K562 (cell line): ENCODE measurements at regions not wholly inside any gene's neighbourhood (a gene's known extent, or its start where the extent isn't known, plus 50 kb on each side); places are given as distances from the start of the nearest gene placed in this dataset.
"Not testable (repeated sequence)": the region's sequence is repeated elsewhere in the genome, so short reads cannot be mapped to it uniquely, and the experiment has no call there.

Source experiments
- ATAC-seq: fragments of 200-7000 bp; cut with Tn5 transposase; 3 replicates; pipeline ENCODE4 v1.9.1; 2020; ENCODE audit warnings: moderate library complexity
- BruUV-seq: library from RNA; stranded (reverse); fragments of 400-500 nt; replicated peaks from 2 replicates; lab custom pipeline; 2021; lab: Mats Ljungman, UMichigan
- CTCF ChIA-PET: fragments of 300-600 bp; formaldehyde crosslinking; extraction: SDS; loops from one replicate; lab custom pipeline; 2021; ENCODE audit warnings: low intra/inter-chr PET ratio; lab: Yijun Ruan, JAX
- POLR2A ChIA-PET: fragments of 300-600, 350-650 bp; sonication (Branson Sonifier 250); formaldehyde crosslinking; extraction: SDS; loops from one replicate; lab custom pipeline; 2021; ENCODE audit warnings: antibody characterized with exemption, inconsistent platforms; lab: Yijun Ruan, JAX
- DNase-seq, 4 experiments: peaks; one replicate each; pipeline versions ENCODE4 v3.0.0 to v3.0.0-alpha.2; 2011 to 2018; ENCODE audit warnings: low spot score in 3 of 4, mixed read lengths in 3 of 4; ENCODE audit errors: extremely low read depth in 1 of 4
- FAIRE-seq: peaks from 2 replicates; lab custom pipeline; 2011; peaks lifted over from hg19 to GRCh38; lab: Jason Lieb, UNC
- H2AFZ ChIP-seq: 2 replicates; pipeline ENCODE4 v1.6.0; 2011; ENCODE audit warnings: low read depth, low read length, control low read depth, inconsistent platforms
- H3K27ac ChIP-seq: fragments of 200-600 bp; 3 replicates; pipeline ENCODE4 v1.8.0; 2011; ENCODE audit warnings: low read depth, mild to moderate bottlenecking, control low read depth, inconsistent platforms, low read length, moderate library complexity, mixed read lengths; ENCODE audit errors: extremely low read depth
- H3K27me3 ChIP-seq, 2 experiments: fragments of 300-600 bp in 1 of 2; 2 replicates in 1 of 2; 3 replicates in 1 of 2; pipeline versions ENCODE4 v1.6.0 to v1.8.0; 2011; ENCODE audit warnings: inconsistent platforms in 2 of 2, low read length in 2 of 2, mild to moderate bottlenecking in 1 of 2, mixed read lengths in 1 of 2, moderate library complexity in 1 of 2; ENCODE audit not compliant: control insufficient read depth in 2 of 2, insufficient read depth in 2 of 2
- H3K36me3 ChIP-seq: fragments of 300-600 bp; 3 replicates; pipeline ENCODE4 v1.8.0; 2011; ENCODE audit warnings: mild to moderate bottlenecking, low read length, inconsistent platforms; ENCODE audit not compliant: control insufficient read depth, insufficient read depth
- H3K4me1 ChIP-seq, 2 experiments: fragments of 200-600 bp in 1 of 2; replicated peaks in 1 of 2; 2 replicates in 1 of 2; 3 replicates in 1 of 2; pipeline versions ENCODE4 v1.5.1 to v1.8.0; 2011; ENCODE audit warnings: inconsistent platforms in 2 of 2, low read length in 2 of 2, mild to moderate bottlenecking in 1 of 2, mixed read lengths in 1 of 2, moderate library complexity in 1 of 2; ENCODE audit not compliant: control insufficient read depth in 2 of 2, insufficient read depth in 2 of 2
- H3K4me2 ChIP-seq: 2 replicates; pipeline ENCODE4 v1.6.1; 2011; ENCODE audit warnings: low read length, control low read depth, inconsistent platforms, mixed read lengths; ENCODE audit not compliant: insufficient read depth
- H3K4me3 ChIP-seq: fragments of 200-600 bp; sonication (generic), shearing (Covaris generic); 2 replicates; pipeline ENCODE4 v1.5.1; 2016; ENCODE audit warnings: control low read depth, inconsistent platforms
- H3K79me2 ChIP-seq: fragments of 200-600 bp; 3 replicates; pipeline ENCODE4 v1.8.0; 2011; ENCODE audit warnings: low read length, inconsistent platforms; ENCODE audit not compliant: control insufficient read depth, insufficient read depth
- H3K9ac ChIP-seq, 2 experiments: 2 replicates each; pipeline versions ENCODE4 v1.6.0 to v1.6.1; 2011; ENCODE audit warnings: low read depth in 2 of 2, low read length in 2 of 2, control low read depth in 1 of 2, inconsistent platforms in 1 of 2, mild to moderate bottlenecking in 1 of 2, mixed read lengths in 1 of 2; ENCODE audit not compliant: insufficient read depth in 1 of 2
- H3K9me1 ChIP-seq: one replicate; pipeline ENCODE4 v1.6.0; 2011; ENCODE audit warnings: inconsistent platforms, mild to moderate bottlenecking, low read length, moderate library complexity; ENCODE audit not compliant: control insufficient read depth, insufficient read depth
- H3K9me3 ChIP-seq: replicated peaks from 2 replicates; pipeline ENCODE4 v1.5.1; 2011; ENCODE audit warnings: low read depth, low read length, inconsistent platforms; ENCODE audit not compliant: control insufficient read depth, insufficient read depth
- H4K20me1 ChIP-seq: replicated peaks from 2 replicates; pipeline ENCODE4 v1.6.1; 2011; ENCODE audit warnings: low read length, inconsistent platforms, mixed read lengths; ENCODE audit not compliant: control insufficient read depth, insufficient read depth
- CEBPB ChIP-seq: fragments of 450-650 bp; IDR thresholded peaks from 2 replicates; pipeline ENCODE4 v1.6.1; 2016; ENCODE audit warnings: missing genetic modification characterization, missing compliant biosample characterization
- CEBPG ChIP-seq, 3 experiments: fragments of 200-800 bp in 1 of 3; sonication (Bioruptor generic) in 1 of 3; sonication (generic) in 1 of 3; formaldehyde crosslinking in 1 of 3; IDR thresholded peaks in 2 of 3; conservative IDR thresholded peaks in 1 of 3; 2 replicates each; pipeline versions ENCODE4 v1.6.1 to v1.8.0; 2016 to 2022; ENCODE audit warnings: missing compliant biosample characterization in 2 of 3, missing genetic modification characterization in 2 of 3, mild to moderate bottlenecking in 1 of 3, missing genetic modification reagents in 1 of 3
- JUND ChIP-seq, 2 experiments: IDR thresholded peaks; 2 replicates in 1 of 2; 3 replicates in 1 of 2; pipeline ENCODE4 v1.6.1; 2011; ENCODE audit warnings: borderline replicate concordance in 2 of 2, low read depth in 2 of 2, low read length in 2 of 2, improper control_type of control experiment in 1 of 2, missing biosample characterization in 1 of 2, missing genetic modification characterization in 1 of 2, missing genetic modification reagents in 1 of 2
- LEF1 ChIP-seq: fragments of 450-650 bp; IDR thresholded peaks from 2 replicates; pipeline ENCODE4 v1.6.1; 2016; ENCODE audit warnings: mild to moderate bottlenecking
- WGBS: fragments of 100-300 bp; shearing (Covaris generic); methylation state at CpG from one replicate; pipeline ENCODE4 v1.1.6; 2016; ENCODE audit warnings: low coverage, mixed read lengths; ENCODE audit not compliant: insufficient coverage; ENCODE audit errors: missing lambda C conversion rate; 5-methylcytosine and 5-hydroxymethylcytosine counted together
- in situ Hi-C: fragments of 300-500 bp; cut with MboI; formaldehyde crosslinking; loops from 4 replicates; pipeline ENCODE4 v1.15.0; 2018; ENCODE audit warnings: inconsistent platforms, mixed read lengths
- intact Hi-C: fragments of 100-400 bp; cut with micrococcal nuclease; formaldehyde crosslinking; loops from 2 replicates; pipeline ENCODE4 v1.14.2; 2022

DNA sequence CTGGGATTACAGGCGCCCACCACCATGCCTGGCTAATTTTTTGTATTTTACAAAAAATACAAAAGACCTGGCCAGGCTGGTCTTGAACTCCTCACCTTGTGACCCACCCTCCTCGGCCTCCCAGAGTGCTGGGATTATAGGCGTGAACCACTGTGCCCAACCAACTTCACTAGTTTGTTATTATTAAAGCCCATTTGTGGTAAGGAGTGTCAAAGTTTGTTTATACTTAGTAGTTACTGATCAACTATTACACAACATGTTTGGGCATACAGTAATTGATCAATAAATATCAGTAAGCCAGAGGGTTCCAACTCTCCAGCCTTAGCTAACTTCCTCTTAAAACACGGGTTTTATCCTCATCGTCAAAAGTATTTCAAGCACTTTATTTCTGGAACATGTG lies 67.5 kb upstream of the ZNG1B start:
- Histone ChIP-seq H3K9ac (no peak overlapping the region), H3K4me2 (no peak overlapping the region), H4K20me1 (no peaks in the 10 kb centered on the region), H3K79me2 (no peaks in the 10 kb centered on the region), H2AFZ (no peak overlapping the region), H3K4me1 (no peaks in the 10 kb centered on the region), H3K27me3 (no peaks in the 10 kb centered on the region; a peak in 1 of 5 replicates), H3K9me3 (no peaks in the 10 kb centered on the region), H3K27ac (no peak overlapping the region), H3K4me3 (no peak overlapping the region), H3K9me1 (no peaks in the 10 kb centered on the region), H3K36me3 (no peaks in the 10 kb centered on the region)
- DNase-seq (no peak), ATAC-seq (no peak), FAIRE-seq (no peak)
- in situ Hi-C loops (loop anchor here (5.0 kb wide), 2 partner anchors 163 to 233 kb away; no protein-coding TSS in a partner anchor), intact Hi-C loops (loop anchor here (1.0 kb wide), 4 partner anchors 121 to 290 kb away; no protein-coding TSS in a partner anchor)
- CTCF ChIA-PET, result interaction anchor here (0.6 to 2.3 kb wide), 8 partner anchors 14 to 290 kb away, joined by 3 to 12 read pairs (median 4); no protein-coding TSS in a partner anchor
- no peak for TF ChIP-seq JUND (IDR thresholded peaks at IDR 0.05; ENCODE audit: borderline replicate concordance, low read depth, low read length)
- no peak for TF ChIP-seq JUND (tag; IDR thresholded peaks at IDR 0.05; ENCODE audit: borderline replicate concordance, low read depth, low read length)
- TF ChIP-seq CEBPB, result no peak
- no peak for TF ChIP-seq LEF1
- no peak for TF ChIP-seq CEBPG (CRISPR knock-in tag; IDR thresholded peaks at IDR 0.05)
- 0 out of 4 replicates have a peak, but pooled peaks of 1 of the 2 experiments have one; percentile 14 for TF ChIP-seq CEBPG (tag; conservative IDR thresholded peaks at IDR 0.05 in 1 of 2, IDR thresholded peaks at IDR 0.05 in 1 of 2)
- BruUV-seq, result no TSS peak
- WGBS, result 1% methylated on average over 5 of the region's 5 CpGs
- POLR2A ChIA-PET, result no interaction called here

DNA sequence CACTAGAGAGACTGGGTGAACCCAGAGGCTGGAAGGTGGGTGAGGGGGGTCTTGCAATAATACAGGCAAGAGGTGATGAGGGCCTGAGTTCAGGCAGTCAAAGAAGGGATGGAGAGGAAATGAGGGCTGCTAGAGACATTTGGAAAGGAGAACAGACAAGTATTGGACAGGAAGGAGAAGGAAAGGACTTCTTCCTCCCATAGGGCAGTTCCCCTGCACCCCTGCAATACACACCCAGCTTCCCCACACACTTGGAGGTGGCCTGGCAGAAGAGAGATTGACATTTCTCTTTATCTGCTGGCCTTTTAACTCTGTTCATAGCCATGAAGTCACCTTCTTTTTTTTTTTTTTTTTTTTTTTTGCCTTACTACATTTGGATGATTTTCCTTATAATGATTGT lies 68.9 kb upstream of the ZNG1B start:
- H3K9ac ChIP-seq, H3K4me2 ChIP-seq, intact Hi-C loops, in situ Hi-C loops, H3K36me3 ChIP-seq, ATAC-seq, BruUV-seq, H3K4me3 ChIP-seq, H3K9me1 ChIP-seq, H4K20me1 ChIP-seq, H3K27ac ChIP-seq, H3K4me1 ChIP-seq, H2AFZ ChIP-seq, FAIRE-seq, DNase-seq, CTCF ChIA-PET, H3K79me2 ChIP-seq, H3K9me3 ChIP-seq, POLR2A ChIA-PET: not testable (repeated sequence)
- peaks cover 3 to 11% of the 10 kb centered on the region in 2 experiments; a peak in 3 of 5 replicates for H3K27me3 ChIP-seq

DNA sequence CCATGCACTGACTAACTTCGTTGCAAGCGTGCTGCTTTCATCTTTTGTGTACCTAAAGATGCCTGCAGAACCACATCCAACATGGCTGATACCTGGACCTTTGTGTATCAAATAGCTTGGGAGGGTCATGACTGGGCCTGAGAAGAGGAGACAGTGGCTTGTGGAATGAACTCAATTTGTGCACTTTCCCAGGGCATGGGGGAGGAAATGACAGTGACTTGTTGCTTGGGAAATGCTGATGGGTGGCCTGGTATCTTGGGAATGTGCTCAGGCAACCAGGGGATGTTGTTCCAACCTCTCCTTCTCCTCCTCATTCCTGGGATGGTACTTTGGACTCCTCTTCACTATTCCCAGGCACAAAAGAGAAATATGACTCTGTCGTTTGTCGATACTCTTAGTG lies 70.7 kb upstream of the ZNG1B start:
- H3K27ac ChIP-seq, H3K9me1 ChIP-seq, BruUV-seq, H2AFZ ChIP-seq, H3K9ac ChIP-seq, H3K4me3 ChIP-seq, H3K9me3 ChIP-seq, in situ Hi-C loops, H4K20me1 ChIP-seq, intact Hi-C loops, CTCF ChIA-PET, FAIRE-seq, ATAC-seq, DNase-seq, H3K36me3 ChIP-seq, H3K4me1 ChIP-seq, H3K4me2 ChIP-seq, H3K79me2 ChIP-seq: not testable (repeated sequence)
- whole genome bisulfite sequencing, result 0% methylated on average over 4 of the region's 4 CpGs
- H3K27me3 ChIP-seq, result peaks cover 7 to 16% of the 10 kb centered on the region in 2 experiments; a peak in 3 of 5 replicates
- POLR2A ChIA-PET, result interaction anchor here (0.6 kb wide), 1 partner anchor 275 kb away, joined by 3 read pairs; no protein-coding TSS in a partner anchor
